Caco-2 (cell line): ENCODE measurements at regions not wholly inside any gene's neighbourhood (a gene's known extent, or its start where the extent isn't known, plus 50 kb on each side); places are given as distances from the start of the nearest gene placed in this dataset.

Source experiments
- BruUV-seq: library from RNA; stranded (reverse); fragments of 400-500 nt; replicated peaks from 2 replicates; lab custom pipeline; 2021; lab: Mats Ljungman, UMichigan
- CTCF ChIA-PET: fragments of 300-600 bp; sonication (Branson Sonifier 250); formaldehyde crosslinking; loops from one replicate; lab custom pipeline; 2022; ENCODE audit warnings: antibody characterized with exemption; lab: Charles Lee
- POLR2A ChIA-PET: fragments of 300-600 bp; sonication (Branson Sonifier 250); formaldehyde crosslinking; loops from one replicate; lab custom pipeline; 2022; ENCODE audit warnings: antibody characterized with exemption; lab: Charles Lee
- DNase-seq, 2 experiments: peaks; one replicate each; pipeline versions ENCODE4 v3.0.0 to v3.0.0-alpha.2; 2020 to 2022
- H3K27me3 ChIP-seq: replicated peaks from 2 replicates; pipeline ENCODE4 v1.6.0; 2011; ENCODE audit warnings: low read length; ENCODE audit not compliant: control insufficient read depth, insufficient read depth
- H3K36me3 ChIP-seq: 2 replicates; pipeline ENCODE4 v1.5.1; 2011; ENCODE audit warnings: low read length; ENCODE audit not compliant: control insufficient read depth, insufficient read depth
- H3K4me1 ChIP-seq: fragments of 250-450 bp; sonication (Bioruptor Pico); 2 replicates; pipeline ENCODE4 v1.5.1; 2020; ENCODE audit warnings: mild to moderate bottlenecking
- H3K4me3 ChIP-seq: 2 replicates; pipeline ENCODE4 v1.5.1; 2011; ENCODE audit warnings: low read depth, mild to moderate bottlenecking, control low read depth, low read length
- H3K9me3 ChIP-seq: fragments of 250-450 bp; sonication (Bioruptor Pico); 2 replicates; pipeline ENCODE4 v1.5.1; 2020; ENCODE audit warnings: mild to moderate bottlenecking, moderate library complexity
- H3K27ac Mint-ChIP-seq: one replicate; pipeline ENCODE4 v1.8.0; 2022; ENCODE audit warnings: mixed read lengths; ENCODE audit not compliant: unreplicated experiment
- H3K27me3 Mint-ChIP-seq: one replicate; pipeline ENCODE4 v1.8.0; 2022; ENCODE audit warnings: mixed read lengths; ENCODE audit not compliant: insufficient read depth, unreplicated experiment
- H3K36me3 Mint-ChIP-seq: one replicate; pipeline ENCODE4 v1.8.0; 2022; ENCODE audit warnings: mild to moderate bottlenecking, mixed read lengths; ENCODE audit not compliant: insufficient read depth, unreplicated experiment
- H3K4me1 Mint-ChIP-seq: one replicate; pipeline ENCODE4 v1.8.0; 2022; ENCODE audit warnings: low read depth, mixed read lengths; ENCODE audit not compliant: unreplicated experiment
- H3K4me3 Mint-ChIP-seq: one replicate; pipeline ENCODE4 v1.8.0; 2022; ENCODE audit warnings: mild to moderate bottlenecking, moderate library complexity, mixed read lengths; ENCODE audit not compliant: unreplicated experiment
- H3K9me3 Mint-ChIP-seq: one replicate; pipeline ENCODE4 v1.8.0; 2022; ENCODE audit warnings: mixed read lengths; ENCODE audit not compliant: unreplicated experiment
- intact Hi-C: fragments of 100-400 bp; cut with micrococcal nuclease; formaldehyde crosslinking; loops from one replicate; pipeline ENCODE4 v1.10.0; 2022; ENCODE audit not compliant: unreplicated experiment
- TF ChIP-seq, protein P1 (sequence below), 2 experiments: fragments of 200-600 bp in 1 of 2; IDR thresholded peaks; 1 replicate in 1 of 2; 2 replicates in 1 of 2; pipeline versions ENCODE4 v1.5.1 to v1.8.0; 2011 to 2022; ENCODE audit warnings: antibody characterized with exemption in 1 of 2, control low read depth in 1 of 2, inconsistent platforms in 1 of 2, low read depth in 1 of 2, low read length in 1 of 2, mild to moderate bottlenecking in 1 of 2, moderate library complexity in 1 of 2; ENCODE audit not compliant: insufficient read depth in 1 of 2, severe bottlenecking in 1 of 2, unreplicated experiment in 1 of 2

DNA sequence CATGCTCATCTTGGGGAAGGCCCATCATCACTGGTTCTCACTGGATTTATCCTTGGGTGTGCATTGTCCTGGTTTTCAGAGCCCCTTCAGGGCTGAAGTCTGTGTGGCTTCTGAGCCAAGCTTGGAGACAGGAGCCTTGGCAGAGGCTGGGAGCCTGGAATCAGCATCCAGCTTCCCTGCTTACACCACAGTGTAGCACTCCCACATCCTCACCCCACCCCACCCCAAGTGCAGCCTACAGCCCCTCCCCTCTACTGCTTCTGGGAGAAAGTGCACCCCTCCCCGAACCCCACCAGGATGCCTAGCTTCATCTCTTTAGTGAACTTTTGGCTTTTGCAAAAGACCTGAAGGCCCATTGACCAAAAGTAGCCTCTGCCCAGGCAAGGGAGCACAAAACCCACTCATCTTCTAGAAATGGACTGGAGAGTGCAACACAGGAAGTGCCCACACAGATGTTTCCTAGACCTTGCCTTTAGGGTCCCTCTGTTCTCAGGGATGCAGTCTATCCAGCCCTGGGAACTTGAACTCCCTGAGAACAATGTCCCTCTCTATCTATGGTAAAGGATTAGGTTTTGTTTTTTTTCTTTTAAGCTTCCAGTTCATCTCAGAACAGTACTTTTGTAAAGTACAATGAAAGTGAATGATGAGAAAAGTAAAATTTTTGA lies 189.7 kb downstream of the PALM2AKAP2 start:
- POLR2A ChIA-PET, result interaction anchor here (0.6 kb wide), 1 partner anchor 10 kb away, joined by 3 read pairs; no protein-coding TSS in a partner anchor
- no TSS peak for BruUV-seq

DNA sequence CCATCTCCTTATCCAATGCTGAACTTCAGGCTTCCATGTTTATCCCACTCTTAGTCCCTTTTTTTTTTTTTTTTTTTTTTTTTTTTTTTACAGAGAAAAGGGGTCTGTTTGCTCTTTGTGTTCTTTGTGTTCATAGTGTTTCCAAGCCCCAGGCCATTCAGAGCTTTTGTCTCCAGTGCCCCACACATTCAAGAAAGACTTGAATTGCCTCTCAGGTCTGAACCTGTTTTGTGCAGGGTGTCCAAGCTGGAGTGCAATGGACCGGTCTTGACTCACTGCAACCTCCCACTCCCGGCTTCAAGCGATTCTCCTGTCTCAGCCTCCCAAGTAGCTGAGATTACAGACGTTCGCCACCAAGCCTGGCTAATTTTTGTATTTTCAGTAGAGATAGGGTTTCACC lies 191.2 kb downstream of the PALM2AKAP2 start:
- ChIA-PET CTCF (interaction anchor here (0.6 kb wide), 1 partner anchor 77 kb away, joined by 6 read pairs; no protein-coding TSS in a partner anchor), POLR2A (no interaction called here)
- no peaks in the 10 kb centered on the region for H3K4me1 Mint-ChIP-seq
- no peak overlapping the region for H3K4me3 Mint-ChIP-seq
- Histone ChIP-seq H3K4me3 (no peak overlapping the region), H3K36me3 (no peaks in the 10 kb centered on the region), H3K4me1 (no peaks in the 10 kb centered on the region), H3K9me3 (no peaks in the 10 kb centered on the region), H3K27me3 (no peaks in the 10 kb centered on the region)
- H3K27ac Mint-ChIP-seq, result no peak overlapping the region
- no peaks in the 10 kb centered on the region for H3K36me3 Mint-ChIP-seq
- no TSS peak for BruUV-seq
- TF ChIP-seq, protein P1, sequence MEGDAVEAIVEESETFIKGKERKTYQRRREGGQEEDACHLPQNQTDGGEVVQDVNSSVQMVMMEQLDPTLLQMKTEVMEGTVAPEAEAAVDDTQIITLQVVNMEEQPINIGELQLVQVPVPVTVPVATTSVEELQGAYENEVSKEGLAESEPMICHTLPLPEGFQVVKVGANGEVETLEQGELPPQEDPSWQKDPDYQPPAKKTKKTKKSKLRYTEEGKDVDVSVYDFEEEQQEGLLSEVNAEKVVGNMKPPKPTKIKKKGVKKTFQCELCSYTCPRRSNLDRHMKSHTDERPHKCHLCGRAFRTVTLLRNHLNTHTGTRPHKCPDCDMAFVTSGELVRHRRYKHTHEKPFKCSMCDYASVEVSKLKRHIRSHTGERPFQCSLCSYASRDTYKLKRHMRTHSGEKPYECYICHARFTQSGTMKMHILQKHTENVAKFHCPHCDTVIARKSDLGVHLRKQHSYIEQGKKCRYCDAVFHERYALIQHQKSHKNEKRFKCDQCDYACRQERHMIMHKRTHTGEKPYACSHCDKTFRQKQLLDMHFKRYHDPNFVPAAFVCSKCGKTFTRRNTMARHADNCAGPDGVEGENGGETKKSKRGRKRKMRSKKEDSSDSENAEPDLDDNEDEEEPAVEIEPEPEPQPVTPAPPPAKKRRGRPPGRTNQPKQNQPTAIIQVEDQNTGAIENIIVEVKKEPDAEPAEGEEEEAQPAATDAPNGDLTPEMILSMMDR (IDR thresholded peaks at IDR 0.05; ENCODE audit: insufficient read depth in 1 of 2, low read depth in 1 of 2, low read length in 1 of 2, severe bottlenecking in 1 of 2, unreplicated experiment in 1 of 2), result no peak
- intact Hi-C loops, result no loop called here
- no peaks in the 10 kb centered on the region for H3K9me3 Mint-ChIP-seq
- no peak for DNase-seq
- H3K27me3 Mint-ChIP-seq, result no peaks in the 10 kb centered on the region

More for the DNA sequence above, 189.7 kb downstream of the PALM2AKAP2 start:
- Histone ChIP-seq H3K36me3 (no peaks in the 10 kb centered on the region), H3K4me3 (no peak overlapping the region), H3K4me1 (no peaks in the 10 kb centered on the region), H3K9me3 (no peaks in the 10 kb centered on the region), H3K27me3 (no peaks in the 10 kb centered on the region)
- Mint-ChIP-seq H3K27ac (no peak overlapping the region), H3K27me3 (no peaks in the 10 kb centered on the region), H3K4me1 (no peaks in the 10 kb centered on the region), H3K36me3 (no peaks in the 10 kb centered on the region), H3K9me3 (no peaks in the 10 kb centered on the region), H3K4me3 (no peak overlapping the region)
- CTCF ChIA-PET, result interaction anchor here (0.6 to 2.7 kb wide), 3 partner anchors 13 to 173 kb away, joined by 3 to 7 read pairs (median 3); no protein-coding TSS in a partner anchor
- DNase-seq, result no peak
- TF ChIP-seq, protein P1 (IDR thresholded peaks at IDR 0.05; ENCODE audit: insufficient read depth in 1 of 2, low read depth in 1 of 2, low read length in 1 of 2, severe bottlenecking in 1 of 2, unreplicated experiment in 1 of 2), result no peak
- intact Hi-C loops, result loop anchor here (1.0 to 2.0 kb wide), 5 partner anchors 67 to 184 kb away; no protein-coding TSS in a partner anchor

DNA sequence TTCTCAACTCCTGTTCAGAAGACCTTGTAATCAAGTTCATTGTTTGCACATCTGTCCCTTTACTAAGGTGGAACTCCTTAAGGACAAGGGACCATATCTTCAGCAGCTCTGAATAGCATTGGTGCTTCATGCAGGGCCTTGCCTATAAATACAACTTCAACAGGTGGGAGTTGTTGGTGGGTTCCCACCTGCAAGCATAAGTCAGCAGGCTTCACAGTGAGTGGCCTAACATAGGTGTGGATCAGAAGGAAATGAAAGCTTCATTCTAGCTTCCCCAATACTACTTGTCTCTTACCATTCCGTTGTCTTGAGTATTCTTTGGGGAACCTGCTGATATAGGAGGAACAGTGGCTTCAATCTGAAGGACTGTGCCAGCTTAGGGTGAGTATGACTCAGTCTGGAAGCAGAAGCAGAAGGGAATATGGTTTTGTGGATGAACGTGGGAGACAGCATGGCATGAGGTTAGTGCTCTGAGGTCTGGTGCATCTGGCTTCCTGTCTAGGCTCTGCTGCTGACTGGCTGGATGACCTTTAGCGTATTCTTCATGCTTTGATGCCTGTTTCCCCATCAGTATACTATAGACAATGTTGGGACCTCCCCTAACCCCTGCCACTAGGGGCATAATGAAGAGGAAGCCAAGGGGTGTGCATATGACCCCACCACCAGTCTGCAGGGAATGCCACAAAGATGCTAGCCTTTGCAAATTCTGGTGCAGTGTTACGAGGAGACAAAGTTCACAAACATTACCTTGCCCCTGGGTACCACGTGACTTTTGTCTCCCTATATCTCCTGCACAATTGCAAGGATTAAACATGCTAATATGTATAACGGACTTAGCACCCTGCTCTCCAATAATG lies 192.3 kb downstream of the PALM2AKAP2 start:
- Histone ChIP-seq H3K9me3 (no peaks in the 10 kb centered on the region), H3K4me3 (no peak overlapping the region), H3K36me3 (no peaks in the 10 kb centered on the region), H3K27me3 (no peaks in the 10 kb centered on the region), H3K4me1 (no peaks in the 10 kb centered on the region)
- intact Hi-C loops, result no loop called here
- no peaks in the 10 kb centered on the region for H3K27me3 Mint-ChIP-seq
- no peaks in the 10 kb centered on the region for H3K36me3 Mint-ChIP-seq
- no peaks in the 10 kb centered on the region for H3K4me1 Mint-ChIP-seq
- no peaks in the 10 kb centered on the region for H3K9me3 Mint-ChIP-seq
- DNase-seq, result no peak
- no TSS peak for BruUV-seq
- no peak overlapping the region for H3K4me3 Mint-ChIP-seq
- TF ChIP-seq, protein P1 (IDR thresholded peaks at IDR 0.05; ENCODE audit: insufficient read depth in 1 of 2, low read depth in 1 of 2, low read length in 1 of 2, severe bottlenecking in 1 of 2, unreplicated experiment in 1 of 2), result peak in 1 of 2 experiments; percentile 7
- POLR2A ChIA-PET, result no interaction called here
- no peak overlapping the region for H3K27ac Mint-ChIP-seq
- CTCF ChIA-PET, result no interaction called here
